ENCODE measurements at regions not wholly inside any gene's neighbourhood (a gene's known extent, or its start where the extent isn't known, plus 50 kb on each side); places are given as distances from the start of the nearest gene placed in this dataset.
"Not testable (repeated sequence)": the region's sequence is repeated elsewhere in the genome, so short reads cannot be mapped to it uniquely, and the experiment has no call there.

GRCh38 chr6:14477559-14477958, 360.0 kb downstream of the CD83 start:
- no peak for DNase-seq (ENCODE audit: low read depth, low spot score)

- no peak for DNase-seq (ENCODE audit: low read depth, low spot score)
Measured at GRCh38 chr6:14478381-14479225, 361.0 kb downstream of the CD83 start.

GRCh38 chr6:14481946-14482345, 364.4 kb downstream of the CD83 start:
- not testable (repeated sequence) for DNase-seq (ENCODE audit: low read depth, low spot score)

GRCh38 chr6:14487625-14488024, 370.1 kb downstream of the CD83 start:
- DNase-seq (ENCODE audit: low read depth, low spot score): no peak

- DNase-seq (ENCODE audit: low read depth, low spot score): no peak
Measured at GRCh38 chr6:14488180-14488579, 370.6 kb downstream of the CD83 start.

- no peak for DNase-seq (ENCODE audit: low read depth, low spot score)
Measured at GRCh38 chr6:14489445-14489844, 371.9 kb downstream of the CD83 start.

GRCh38 chr6:14498748-14499147, 381.2 kb downstream of the CD83 start:
- no peak for DNase-seq (ENCODE audit: low read depth, low spot score)

- DNase-seq (ENCODE audit: low read depth, low spot score): no peak
Measured at GRCh38 chr6:14499309-14499708, 381.7 kb downstream of the CD83 start.

GRCh38 chr6:14499841-14500240, 382.3 kb downstream of the CD83 start:
- DNase-seq (ENCODE audit: low read depth, low spot score): no peak

GRCh38 chr6:14500809-14501208, 383.2 kb downstream of the CD83 start:
- no peak for DNase-seq (ENCODE audit: low read depth, low spot score)

GRCh38 chr6:14501240-14501639, 383.7 kb downstream of the CD83 start:
- no peak for DNase-seq (ENCODE audit: low read depth, low spot score)

- no peak for DNase-seq (ENCODE audit: low read depth, low spot score)
Measured at GRCh38 chr6:14501914-14502313, 384.3 kb downstream of the CD83 start.

- no peak for DNase-seq (ENCODE audit: low read depth, low spot score)
Measured at GRCh38 chr6:14502551-14502950, 385.0 kb downstream of the CD83 start.

GRCh38 chr6:14505401-14505800, 387.8 kb downstream of the CD83 start:
- no peak for DNase-seq (ENCODE audit: low read depth, low spot score)

GRCh38 chr6:14506656-14507246, 389.2 kb downstream of the CD83 start:
- DNase-seq (ENCODE audit: low read depth, low spot score): no peak

- DNase-seq (ENCODE audit: low read depth, low spot score): no peak
Measured at GRCh38 chr6:14509120-14509519, 391.5 kb downstream of the CD83 start.

GRCh38 chr6:14510038-14510437, 392.5 kb downstream of the CD83 start:
- DNase-seq (ENCODE audit: low read depth, low spot score): no peak

- DNase-seq (ENCODE audit: low read depth, low spot score): no peak
Measured at GRCh38 chr6:14511061-14511586, 393.6 kb downstream of the CD83 start.

- DNase-seq (ENCODE audit: low read depth, low spot score): no peak
Measured at GRCh38 chr6:14512246-14512645, 394.7 kb downstream of the CD83 start.

GRCh38 chr6:14513496-14514393, 396.2 kb downstream of the CD83 start:
- DNase-seq (ENCODE audit: low read depth, low spot score): no peak

- DNase-seq (ENCODE audit: low read depth, low spot score): no peak
Measured at GRCh38 chr6:14516956-14517355, 399.4 kb downstream of the CD83 start.

- DNase-seq (ENCODE audit: low read depth, low spot score): no peak
Measured at GRCh38 chr6:14517516-14518105, 400.0 kb downstream of the CD83 start.
